GM12892 (cell line): ENCODE measurements at regions not wholly inside any gene's neighbourhood (a gene's known extent, or its start where the extent isn't known, plus 50 kb on each side); places are given as distances from the start of the nearest gene placed in this dataset.

Experiments
- POLR2A ChIP-seq: IDR thresholded peaks from 2 replicates; pipeline ENCODE4 v1.6.1; 2011; ENCODE audit warnings: low read depth, low read length, control low read depth
- POLR2AphosphoS5 ChIP-seq: IDR thresholded peaks from 2 replicates; pipeline ENCODE4 v1.6.1; 2011; ENCODE audit warnings: low read depth, low read length, control low read depth
- TAF1 ChIP-seq: IDR thresholded peaks from 2 replicates; pipeline ENCODE4 v1.6.1; 2011; ENCODE audit warnings: low read depth, mild to moderate bottlenecking, control low read depth, low read length, borderline replicate concordance

DNA sequence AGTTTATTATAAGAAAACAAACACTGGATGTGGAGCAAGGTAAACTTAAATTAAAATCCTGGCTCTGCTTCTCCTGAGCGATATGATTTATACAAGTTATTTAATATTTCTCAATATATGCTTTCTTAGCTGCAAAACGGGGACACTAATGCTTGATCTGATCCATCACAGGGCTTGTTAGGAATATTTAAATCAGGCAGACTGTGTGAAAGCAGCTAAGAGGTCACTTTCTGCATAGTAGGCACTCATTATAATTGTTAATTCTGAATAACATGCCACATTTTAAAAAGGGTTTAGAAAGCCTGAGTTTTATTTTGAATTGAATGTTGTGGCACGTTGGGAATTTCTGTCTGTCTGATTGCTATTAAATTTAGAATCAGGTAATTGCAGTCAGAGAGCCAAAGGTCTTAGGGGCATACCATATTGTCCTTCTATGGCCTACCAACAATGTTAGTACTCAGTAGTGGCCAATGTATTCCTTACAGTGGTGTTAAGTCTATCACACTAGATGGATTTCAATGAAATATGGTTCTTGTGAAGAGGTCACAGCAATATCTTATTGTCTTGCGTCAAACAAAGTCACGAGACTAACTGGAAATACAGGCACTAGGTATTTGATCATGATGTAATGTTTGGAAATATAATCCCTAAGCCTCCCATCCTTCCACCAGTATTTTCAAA, 890.0 kb upstream of the CDH8 start:
- TF ChIP-seq POLR2A (no peak), POLR2AphosphoS5 (no peak), TAF1 (no peak)
